T-helper 2 cell (primary cell): ENCODE measurements at regions not wholly inside any gene's neighbourhood (a gene's known extent, or its start where the extent isn't known, plus 50 kb on each side); places are given as distances from the start of the nearest gene placed in this dataset.
"Not testable (repeated sequence)": the region's sequence is repeated elsewhere in the genome, so short reads cannot be mapped to it uniquely, and the experiment has no call there.

Experiments
- DNase-seq, 5 experiments: peaks; one replicate each; pipeline versions ENCODE4 v3.0.0 to v3.0.0-alpha.2; 2012 to 2022

DNA sequence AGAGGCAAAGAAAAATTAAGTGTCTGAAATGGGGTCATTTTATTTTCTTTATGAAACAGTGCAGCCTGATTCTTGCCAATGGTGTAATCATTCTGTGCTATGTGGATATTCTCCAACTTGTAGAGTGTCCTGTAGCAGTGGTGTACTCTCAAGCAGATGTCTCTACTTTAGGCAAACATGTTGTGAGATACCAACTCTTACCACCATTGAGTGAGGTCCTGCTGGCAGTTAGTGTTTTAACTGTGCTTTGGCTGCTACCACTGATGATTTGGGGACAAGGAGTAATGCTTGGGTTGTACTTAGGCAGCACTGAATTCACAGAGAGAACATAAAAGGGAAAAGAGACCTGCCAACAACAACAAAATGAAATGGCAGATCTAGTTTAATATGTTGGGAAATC, 122.5 kb downstream of the APIP start:
- no peak for DNase-seq

DNA sequence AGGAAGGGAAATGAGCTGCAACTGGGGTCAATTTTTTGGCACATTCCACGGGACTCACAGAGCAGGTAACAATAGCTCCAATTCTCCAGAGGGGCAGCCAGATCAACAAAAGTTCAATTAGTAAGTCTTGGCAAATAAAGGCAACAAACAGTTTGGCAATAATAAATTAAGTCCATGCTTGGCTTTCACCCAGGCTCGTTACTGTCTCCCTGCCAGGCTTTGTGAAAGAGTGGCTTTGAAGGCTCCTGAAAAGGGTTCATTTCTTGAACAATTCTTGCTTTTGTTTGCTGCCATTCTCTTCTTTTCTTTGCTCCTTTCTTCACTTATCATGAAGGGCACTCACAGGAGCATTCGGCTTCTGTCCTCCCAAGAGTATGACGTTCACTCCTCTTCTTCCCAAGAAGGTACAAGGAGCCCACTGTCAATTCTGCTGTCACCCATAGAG, 123.3 kb downstream of the APIP start:
- DNase-seq: no peak

DNA sequence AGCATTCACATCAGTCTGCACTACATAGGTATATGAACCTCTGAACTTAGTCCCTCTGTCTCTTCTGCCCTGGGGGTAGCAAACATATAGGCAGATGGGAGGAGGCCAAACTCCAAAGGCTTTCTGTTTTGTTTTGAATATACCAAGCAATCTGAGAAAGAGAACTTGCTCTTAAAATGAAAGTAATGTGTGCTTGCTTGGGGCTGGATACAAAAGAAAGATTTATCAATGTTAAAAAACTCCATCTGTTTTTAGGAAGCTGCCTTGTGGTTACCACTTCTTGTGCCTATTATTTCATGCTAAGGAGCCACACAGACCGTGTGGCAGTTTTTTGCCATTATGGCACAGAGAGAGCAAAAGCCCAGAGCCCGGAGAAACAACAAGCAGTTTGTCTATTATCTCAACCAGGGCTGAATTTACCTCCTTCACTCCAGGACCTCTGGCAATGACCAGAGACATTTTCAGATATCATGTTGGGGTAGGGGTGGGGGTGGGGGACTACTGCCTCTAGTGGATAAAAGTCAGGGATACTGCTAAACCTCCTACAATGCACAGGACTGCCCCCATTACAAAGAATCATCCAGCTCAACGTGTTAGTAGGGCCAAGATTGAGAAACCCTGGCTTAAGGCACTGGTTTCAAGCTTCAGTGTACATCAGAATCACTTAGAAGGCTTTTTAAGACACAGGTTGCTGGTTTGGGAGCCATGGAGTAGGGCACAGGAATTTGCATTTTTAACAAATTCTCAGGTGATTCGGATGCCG, 124.2 kb downstream of the APIP start:
- no peak for DNase-seq

DNA sequence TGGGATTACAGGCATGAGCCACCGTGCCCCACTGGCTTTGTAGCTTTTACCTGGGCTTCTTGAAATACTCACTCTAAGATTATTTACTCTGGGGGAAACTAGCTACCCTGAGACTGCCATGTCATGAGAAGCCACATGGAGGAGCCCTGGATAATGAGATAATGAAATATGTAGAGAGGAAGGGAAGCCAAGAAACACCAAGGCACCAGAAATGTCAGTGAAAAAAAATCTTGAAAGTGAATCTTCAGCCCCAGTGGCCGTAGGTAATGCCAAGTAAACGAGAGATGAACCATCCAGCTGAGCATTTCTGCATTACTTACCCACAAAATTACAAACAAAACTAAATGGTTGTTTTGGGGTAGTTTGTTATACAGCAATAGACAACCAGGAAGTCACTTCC, 125.6 kb downstream of the APIP start:
- DNase-seq: no peak

DNA sequence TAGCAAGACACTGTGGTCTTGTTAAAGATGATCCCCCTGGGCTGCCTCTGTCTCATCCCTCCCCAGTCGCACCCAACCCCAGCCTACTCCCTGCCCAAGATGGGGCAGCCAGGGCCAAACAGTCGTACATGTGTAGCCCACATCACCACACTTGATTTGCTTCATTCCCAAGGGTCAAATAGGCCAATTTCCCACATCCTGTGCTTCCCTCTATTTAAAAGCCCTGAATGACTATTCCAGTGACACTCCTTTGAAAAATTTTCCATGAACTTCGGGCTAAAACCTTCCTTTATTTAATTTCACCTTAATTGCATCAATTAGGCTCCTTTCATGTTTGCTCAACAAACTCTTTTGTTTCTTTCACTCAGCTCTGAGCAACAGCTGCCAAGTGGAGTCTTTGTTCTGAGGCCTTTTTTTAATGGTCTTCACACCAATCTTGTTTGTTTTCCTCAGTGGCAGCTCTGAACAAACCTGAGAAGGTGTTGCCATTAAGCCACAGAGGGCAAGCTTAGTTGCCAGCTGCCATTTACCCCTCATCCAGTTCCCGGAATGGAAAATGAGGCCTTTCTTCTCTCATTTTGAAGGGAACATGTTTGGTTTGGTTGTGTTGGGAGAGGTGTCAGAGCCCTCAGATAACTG, 126.9 kb downstream of the APIP start:
- no peak for DNase-seq

DNA sequence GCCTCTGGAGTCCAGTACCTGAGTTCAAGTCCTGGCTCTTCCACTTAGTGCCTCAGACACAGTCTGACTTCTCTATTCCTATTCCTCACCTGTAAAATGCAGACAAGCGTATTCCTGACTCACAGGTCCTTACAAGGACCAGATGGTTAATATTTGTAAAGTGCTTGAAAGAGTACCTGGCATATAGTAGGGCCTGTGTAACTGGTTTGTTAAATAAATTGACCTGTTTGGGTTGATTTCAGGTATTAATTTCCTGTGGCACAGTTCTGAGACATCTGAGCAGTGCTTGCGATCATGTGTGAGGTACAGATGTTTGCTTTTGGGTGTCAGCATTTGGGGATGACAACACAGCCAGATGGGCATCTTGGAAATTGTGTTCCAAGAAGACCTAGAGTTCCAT, 127.5 kb downstream of the APIP start:
- no peak for DNase-seq

DNA sequence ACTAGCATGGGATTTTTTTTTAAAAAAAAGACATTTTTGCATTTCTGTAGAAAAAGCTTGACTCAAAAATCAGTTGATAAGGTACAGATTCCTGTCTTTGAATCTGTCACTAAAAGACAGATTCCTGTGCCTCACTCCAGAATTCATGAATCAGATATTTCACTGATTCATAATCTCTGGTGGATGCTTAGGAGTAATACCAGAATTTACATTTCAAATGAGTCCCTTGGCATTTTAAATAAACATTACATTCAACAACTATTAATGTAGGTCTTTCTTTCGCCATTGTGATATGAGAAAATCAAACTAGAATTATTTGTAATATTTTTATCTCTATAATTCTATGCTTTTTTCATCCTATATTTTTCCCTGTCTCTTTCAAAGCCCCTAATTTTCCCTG, 128.3 kb downstream of the APIP start:
- DNase-seq: no peak

DNA sequence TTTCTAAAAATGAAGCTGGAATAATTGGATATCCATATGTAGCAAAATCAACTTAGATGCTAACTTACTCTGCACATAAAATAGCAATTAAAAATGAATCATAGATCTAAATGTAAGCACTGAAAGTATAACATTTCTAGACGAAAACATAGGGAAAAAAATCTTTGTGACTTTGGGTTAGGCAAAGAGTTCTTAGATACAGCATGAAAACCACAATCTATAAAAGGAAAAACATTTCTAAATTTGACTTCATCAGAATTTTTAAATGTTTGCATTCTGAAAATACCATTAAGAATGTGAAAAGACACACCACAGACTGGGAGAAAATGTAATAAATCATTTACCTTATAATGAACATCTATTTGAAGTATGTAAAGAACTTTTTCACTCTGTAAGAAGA, 128.8 kb downstream of the APIP start:
- no peak for DNase-seq

DNA sequence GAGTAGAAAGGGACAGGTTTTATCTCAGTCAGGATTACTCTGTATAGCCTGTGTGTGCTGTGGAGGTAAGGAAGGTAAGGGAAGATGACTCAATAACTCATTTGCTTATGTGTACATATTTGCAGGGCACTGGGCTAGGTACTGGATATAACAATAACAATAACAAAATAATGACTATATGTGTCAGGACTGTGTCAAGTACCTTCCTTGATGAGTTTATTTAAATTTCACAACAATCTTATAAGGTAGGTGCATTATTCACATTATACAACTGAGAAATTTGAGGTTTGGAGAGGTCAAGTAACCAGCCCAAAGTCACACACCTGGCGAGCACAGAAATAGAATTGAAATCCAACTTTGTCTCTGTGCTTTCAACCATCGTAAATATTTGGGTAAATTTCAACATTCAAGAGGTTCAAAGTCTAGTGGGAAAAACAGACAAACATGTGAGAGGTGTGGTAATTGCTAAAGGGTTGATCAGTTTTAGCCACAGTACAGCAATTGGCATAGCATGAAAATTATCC, 131.8 kb downstream of the APIP start:
- no peak for DNase-seq

DNA sequence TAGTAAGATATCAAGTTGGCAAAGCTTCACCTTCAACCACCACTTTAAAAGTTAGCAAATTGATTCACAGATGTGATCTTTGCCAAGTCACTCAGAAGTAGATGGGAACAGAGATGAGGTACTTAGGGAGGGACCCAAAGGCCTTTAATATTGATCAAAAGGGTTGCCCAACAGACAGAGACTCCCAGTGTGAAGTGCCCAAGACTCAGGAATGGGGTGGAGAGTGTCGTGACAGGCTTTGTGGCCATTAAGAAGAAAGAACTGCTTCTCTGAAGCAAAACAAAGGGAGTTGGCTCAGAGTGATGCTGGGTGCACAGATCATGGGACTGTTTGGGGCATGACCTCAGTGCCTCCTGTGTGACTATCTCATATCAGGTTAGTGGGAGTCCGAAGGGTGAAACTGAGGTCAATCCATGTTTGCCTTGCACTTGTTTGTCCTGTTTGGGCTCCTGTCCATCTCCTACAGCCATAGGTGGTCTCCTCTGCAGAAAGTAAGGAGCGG, 132.3 kb downstream of the APIP start:
- DNase-seq: no peak

DNA sequence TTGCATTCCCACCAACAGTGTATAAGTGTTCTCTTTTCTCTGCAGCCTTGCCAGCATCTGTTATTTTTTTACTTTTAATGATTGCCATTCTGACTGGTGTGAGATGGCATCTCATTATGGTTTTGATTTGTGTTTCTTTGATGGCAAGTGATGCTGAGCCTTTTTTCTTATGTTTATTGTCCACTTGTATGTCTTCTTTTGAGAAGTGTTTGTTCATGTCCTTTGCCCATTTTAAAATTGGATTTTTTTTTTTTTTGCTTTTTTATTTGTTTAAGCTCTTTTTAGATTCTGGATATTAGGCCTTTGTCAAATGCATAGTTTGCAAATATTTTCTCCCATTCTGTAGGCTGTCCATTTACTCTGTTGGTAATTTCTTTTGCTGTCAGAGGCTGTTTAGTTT, 134.4 kb downstream of the APIP start:
- DNase-seq: not testable (repeated sequence)

DNA sequence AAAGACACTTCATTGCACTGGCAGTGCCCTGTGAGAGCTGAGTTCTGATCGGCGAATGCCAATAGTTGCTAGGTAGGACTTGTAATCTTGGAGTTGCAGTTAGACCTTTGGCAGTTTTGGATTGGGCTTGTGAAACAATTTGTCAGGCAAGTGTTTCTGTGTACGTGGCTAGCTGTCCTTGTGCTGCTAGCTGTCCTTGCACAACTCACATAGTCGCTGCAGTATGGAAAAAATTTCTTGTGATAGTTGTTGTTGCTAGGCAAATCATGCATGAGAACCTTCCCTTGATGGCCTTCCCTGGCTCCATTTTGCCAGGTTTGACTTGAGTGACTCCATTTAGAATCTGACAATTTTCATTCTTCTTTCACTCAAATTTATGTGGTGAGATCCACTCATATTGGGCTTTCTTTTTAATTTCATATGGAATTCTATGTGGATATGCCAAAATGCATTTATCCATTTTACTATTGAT, 140.7 kb downstream of the APIP start:
- DNase-seq: no peak

DNA sequence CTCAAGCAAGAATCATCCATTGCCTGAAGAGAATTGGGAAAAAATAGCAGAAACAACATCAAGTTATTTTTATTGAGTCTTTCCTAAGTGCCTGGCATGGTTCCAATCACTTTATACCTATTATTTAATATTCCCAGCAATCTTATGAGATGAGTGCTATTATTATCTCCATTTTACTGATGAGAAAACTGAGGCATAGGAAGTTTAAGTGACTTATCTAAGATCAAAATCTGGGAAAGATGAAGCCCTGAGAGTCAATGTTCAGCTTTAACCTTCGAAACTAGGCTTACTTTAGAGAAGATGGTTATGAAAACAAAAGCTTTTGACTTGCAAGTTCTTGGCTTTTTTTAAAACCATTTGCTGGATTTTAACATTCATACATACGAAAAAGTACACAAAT, 141.6 kb downstream of the APIP start:
- no peak for DNase-seq

DNA sequence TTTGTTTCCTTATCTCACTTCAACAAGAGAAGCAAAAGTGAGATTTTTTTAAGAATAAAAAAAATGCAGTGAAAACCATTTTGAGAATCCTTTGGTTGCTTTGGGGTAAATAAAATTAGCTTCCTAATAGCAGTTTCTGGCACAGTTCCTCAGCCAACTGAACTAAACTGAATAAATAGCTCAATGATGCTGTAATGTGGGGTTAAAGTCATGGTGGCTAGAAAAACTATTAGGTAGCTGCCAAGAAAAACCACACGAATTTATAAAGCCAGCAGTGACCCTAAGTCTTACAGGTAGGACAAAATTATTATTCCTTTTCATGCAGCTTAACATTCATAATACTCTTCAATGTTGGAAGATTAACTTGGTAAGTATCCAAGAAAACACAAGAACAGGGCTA, 142.4 kb downstream of the APIP start:
- no peak for DNase-seq

DNA sequence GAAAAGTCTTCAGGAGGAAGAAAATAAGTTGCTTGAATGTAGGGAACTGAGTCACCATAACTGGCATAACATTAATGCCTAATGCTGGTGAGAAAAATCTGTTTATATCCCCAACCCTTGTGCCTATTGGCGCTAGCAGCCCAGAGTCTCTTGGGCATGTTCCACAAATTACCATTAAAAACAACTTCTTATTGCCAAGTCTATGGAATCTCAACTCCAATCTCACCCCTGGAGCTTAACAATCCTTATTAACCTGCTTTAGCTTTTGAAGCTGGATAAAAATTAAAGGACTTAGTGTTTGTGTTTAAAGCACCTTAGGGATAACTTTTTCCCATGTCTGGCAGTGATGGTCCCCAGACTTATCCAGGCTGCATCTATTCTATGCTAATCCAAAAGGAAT, 143.0 kb downstream of the APIP start:
- no peak for DNase-seq

DNA sequence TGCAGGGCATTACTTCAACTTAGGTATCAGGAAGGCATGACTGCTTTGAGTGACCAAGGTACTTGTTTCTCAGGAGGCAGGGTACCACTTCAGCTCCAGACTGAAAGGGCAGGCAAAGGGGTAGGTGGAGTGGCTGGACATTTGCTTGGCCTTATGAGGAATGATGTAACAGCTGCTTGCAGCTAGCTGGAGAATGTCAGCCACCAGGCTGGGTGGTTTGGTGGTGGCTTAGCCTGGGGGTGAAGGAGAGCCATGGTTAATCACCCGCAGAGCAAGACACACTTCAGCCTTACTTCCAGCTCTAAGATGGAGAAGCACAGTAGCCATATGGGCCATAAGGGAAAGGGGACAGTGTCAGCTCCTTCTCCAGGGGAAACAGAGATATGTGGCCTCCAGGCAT, 146.1 kb downstream of the APIP start:
- no peak for DNase-seq

DNA sequence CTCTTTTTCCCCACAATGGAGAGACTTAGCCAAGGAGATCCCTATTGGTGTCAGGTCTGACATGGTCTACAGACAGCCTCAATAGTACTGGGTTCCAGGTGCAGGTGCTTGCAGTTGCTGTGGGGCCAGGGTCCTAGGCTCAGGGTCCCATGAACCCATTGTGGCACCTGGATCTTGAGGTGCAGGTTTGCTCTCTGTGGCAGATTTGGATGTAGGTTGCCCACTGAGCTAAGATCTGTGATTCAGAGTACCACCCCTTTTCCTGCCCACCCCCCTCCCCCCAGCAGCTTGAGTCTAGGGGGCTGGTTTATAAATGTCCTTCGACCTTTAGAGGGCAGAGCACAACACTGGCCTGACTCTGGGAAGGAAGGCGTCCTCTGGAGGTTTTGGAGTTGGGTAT, 147.0 kb downstream of the APIP start:
- DNase-seq: no peak

DNA sequence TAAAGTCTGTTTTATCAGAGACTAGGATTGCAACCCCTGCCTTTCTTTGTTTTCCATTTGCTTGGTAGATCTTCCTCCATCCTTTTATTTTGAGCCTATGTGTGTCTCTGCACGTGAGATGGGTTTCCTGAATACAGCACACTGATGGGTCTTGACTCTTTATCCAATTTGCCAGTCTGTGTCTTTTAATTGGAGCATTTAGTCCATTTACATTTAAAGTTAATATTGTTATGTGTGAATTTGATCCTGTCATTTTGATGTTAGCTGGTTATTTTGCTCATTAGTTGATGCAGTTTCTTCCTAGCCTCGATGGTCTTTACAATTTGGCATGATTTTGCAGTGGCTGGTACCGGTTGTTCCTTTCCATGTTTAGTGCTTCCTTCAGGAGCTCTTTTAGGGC, 141.7 kb downstream of the EHF start:
- not testable (repeated sequence) for DNase-seq

DNA sequence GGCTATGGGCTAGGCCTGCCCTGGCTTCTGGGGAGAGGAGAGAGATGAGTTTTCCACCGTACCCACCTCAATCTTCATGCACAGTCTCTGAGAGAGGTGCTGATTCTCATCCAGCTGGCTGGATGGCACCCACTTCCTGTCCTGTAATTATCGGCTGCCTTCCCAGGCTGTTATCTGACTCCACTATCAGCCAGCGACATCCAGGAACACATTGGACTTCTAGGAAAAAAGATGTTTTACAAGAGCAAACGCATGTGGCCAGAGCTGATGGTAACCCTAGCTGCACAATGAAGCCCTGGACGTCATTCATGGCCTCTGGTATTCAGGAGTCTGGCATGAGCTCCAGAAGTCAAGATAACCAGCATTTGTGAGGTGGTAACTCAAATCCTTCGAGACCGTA, 137.4 kb downstream of the EHF start:
- no peak for DNase-seq

DNA sequence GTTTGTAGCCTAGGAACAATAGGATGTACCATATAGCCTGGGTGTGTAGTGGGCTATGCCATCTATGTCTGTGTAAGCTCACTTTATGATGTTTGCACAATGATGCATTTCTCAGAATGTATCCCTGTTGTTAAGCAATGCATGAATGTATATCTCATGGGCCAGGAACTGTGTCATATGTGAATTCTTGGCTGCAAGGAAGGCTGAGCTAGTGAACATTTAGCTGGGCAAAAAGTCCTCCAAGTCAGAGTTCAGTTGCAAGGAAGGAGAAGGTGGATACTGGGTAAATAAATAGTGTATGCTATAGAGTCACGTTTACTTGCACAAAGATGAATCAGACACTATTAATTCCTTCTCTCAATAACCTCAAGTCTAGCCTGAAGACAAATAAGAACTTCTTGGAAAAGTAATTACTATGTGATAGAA, 136.1 kb downstream of the EHF start:
- no peak for DNase-seq

DNA sequence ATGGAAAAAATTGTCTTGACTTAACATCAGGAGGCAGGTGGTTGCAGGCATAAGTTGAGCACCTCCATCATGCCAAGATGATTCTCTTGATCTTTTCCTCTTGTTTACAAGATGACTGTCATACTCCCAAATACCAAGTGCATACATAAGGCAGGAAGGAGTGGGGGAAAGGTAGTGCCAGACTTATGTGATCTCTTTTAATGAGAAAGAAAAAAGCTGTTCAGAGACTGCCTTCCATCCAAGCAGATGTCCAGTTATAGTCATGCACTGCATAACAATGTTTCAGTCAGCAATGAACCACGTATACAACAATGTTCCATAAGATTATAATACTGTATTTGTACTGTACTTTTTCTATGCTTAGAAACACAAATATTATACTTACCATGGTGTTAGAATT, 135.7 kb downstream of the EHF start:
- DNase-seq: no peak

DNA sequence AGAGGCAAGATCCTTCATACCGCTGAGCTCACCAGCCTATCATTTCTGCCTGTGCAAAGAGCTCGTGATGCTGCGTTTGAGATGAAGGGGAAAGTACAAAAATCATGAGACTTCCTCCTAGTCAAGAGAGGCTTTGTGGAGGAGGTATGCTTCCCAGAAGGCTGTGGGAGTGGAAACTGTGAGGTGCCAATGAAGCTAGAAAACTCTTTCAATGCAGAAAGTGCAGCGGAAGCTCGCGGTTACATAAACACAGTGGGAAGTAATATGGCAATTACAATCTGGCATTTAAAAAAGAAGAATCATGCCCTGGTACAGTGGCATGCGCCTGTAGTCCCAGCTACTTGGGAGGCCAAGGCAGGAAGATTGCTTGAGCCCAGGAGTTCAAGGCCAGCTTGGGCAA, 134.8 kb downstream of the EHF start:
- no peak for DNase-seq

DNA sequence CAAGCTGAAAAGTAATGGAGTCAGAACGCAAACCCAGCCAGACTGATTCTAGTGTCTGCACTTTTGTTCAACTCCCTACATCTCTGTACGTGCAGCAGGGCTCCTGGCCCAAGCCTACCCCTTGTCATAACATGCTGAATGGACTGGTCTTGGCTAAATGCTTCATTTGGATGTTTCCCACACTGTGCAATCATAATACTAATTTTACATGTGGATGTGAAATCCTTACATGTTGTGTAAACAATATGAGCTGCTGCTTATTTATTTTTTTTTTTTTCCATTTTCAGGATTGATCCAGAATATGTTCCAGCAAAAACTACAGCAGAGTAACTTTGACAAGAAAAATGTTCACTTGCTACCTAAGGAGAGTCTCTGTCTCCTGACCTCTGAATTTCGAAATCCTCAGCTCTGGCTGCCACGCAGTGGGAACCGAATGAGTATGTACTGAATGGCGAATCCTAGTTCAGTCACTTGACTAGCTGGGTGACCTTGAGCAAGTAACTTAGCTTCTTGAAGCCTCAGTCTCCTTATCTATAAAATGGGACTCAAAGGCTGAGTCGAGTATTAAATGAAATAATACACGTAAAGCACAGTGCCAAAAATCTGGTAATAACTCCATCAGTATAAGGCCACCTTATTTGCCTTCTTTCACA, 133.4 kb downstream of the EHF start:
- no peak for DNase-seq
